Right atrium auricular region (tissue), 2 donors: ENCODE measurements at regions not wholly inside any gene's neighbourhood (a gene's known extent, or its start where the extent isn't known, plus 50 kb on each side); places are given as distances from the start of the nearest gene placed in this dataset.

Experiments used
- DNase-seq: peaks from one replicate; pipeline ENCODE4 v3.0.0-alpha.2; 2019; ENCODE audit warnings: low spot score
- H3K27ac ChIP-seq, 2 donors: fragments of 200-600 bp; sonication (generic); 1 replicate in 1 of 2; 2 replicates in 1 of 2; pipeline ENCODE4 v1.5.1; 2016 to 2019
- H3K27me3 ChIP-seq, 2 donors: fragments of 200-600 bp; sonication (generic); one replicate each; pipeline versions ENCODE4 v1.5.1 to v1.6.0; 2017 to 2019
- H3K36me3 ChIP-seq: fragments of 200-600 bp; sonication (generic); one replicate; pipeline ENCODE4 v1.5.1; 2016
- H3K4me1 ChIP-seq, 2 donors: fragments of 200-600 bp; sonication (generic); one replicate each; pipeline versions ENCODE4 v1.5.1 to v1.6.0; 2017 to 2019
- H3K4me3 ChIP-seq, 2 donors: fragments of 200-600 bp; sonication (generic); 1 replicate in 1 of 2; 2 replicates in 1 of 2; pipeline ENCODE4 v1.5.1; 2017 to 2019; ENCODE audit warnings: mild to moderate bottlenecking in 1 of 2, moderate library complexity in 1 of 2
- H3K9me3 ChIP-seq, 2 donors: fragments of 200-600 bp; sonication (generic); one replicate each; pipeline ENCODE4 v1.5.1; 2019
- TF ChIP-seq, protein P1 (sequence below), 2 donors: fragments of 200-600 bp; sonication (generic); IDR thresholded peaks; one replicate each; pipeline ENCODE4 v1.5.1; 2019; ENCODE audit warnings: antibody characterized with exemption in 2 of 2

DNA sequence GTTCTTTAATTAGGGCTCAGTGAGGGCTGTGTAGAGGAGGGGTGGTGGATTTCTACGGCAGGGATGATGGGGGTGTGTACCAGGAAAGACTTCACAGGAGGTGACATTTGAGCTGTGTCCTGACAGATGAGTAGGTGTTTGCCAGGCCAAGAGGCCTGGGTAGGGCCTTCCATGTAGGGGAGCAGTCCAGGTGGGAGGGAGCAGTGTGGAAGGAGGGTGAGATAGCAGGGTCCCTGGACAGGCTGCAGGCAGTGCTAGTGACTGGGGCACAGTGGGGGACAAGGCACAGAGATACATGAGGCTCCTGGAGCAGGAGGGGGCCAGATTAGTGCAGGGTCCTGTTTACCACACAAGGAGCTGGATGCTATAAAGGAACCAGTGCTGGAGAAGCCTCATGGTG is 147.9 kb upstream of the CADM1 start:
- no peaks in the 10 kb centered on the region for H3K36me3 ChIP-seq
- no peaks in the 10 kb centered on the region for H3K27me3 ChIP-seq
- H3K4me1 ChIP-seq, result peaks cover 0 to 2% of the 10 kb centered on the region in 2 donors
- H3K9me3 ChIP-seq, result no peaks in the 10 kb centered on the region
- H3K4me3 ChIP-seq, result no peak overlapping the region
- H3K27ac ChIP-seq, result no peak overlapping the region
- TF ChIP-seq, protein P1, sequence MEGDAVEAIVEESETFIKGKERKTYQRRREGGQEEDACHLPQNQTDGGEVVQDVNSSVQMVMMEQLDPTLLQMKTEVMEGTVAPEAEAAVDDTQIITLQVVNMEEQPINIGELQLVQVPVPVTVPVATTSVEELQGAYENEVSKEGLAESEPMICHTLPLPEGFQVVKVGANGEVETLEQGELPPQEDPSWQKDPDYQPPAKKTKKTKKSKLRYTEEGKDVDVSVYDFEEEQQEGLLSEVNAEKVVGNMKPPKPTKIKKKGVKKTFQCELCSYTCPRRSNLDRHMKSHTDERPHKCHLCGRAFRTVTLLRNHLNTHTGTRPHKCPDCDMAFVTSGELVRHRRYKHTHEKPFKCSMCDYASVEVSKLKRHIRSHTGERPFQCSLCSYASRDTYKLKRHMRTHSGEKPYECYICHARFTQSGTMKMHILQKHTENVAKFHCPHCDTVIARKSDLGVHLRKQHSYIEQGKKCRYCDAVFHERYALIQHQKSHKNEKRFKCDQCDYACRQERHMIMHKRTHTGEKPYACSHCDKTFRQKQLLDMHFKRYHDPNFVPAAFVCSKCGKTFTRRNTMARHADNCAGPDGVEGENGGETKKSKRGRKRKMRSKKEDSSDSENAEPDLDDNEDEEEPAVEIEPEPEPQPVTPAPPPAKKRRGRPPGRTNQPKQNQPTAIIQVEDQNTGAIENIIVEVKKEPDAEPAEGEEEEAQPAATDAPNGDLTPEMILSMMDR (IDR thresholded peaks at IDR 0.05), result no peak
- DNase-seq, result no peak

DNA sequence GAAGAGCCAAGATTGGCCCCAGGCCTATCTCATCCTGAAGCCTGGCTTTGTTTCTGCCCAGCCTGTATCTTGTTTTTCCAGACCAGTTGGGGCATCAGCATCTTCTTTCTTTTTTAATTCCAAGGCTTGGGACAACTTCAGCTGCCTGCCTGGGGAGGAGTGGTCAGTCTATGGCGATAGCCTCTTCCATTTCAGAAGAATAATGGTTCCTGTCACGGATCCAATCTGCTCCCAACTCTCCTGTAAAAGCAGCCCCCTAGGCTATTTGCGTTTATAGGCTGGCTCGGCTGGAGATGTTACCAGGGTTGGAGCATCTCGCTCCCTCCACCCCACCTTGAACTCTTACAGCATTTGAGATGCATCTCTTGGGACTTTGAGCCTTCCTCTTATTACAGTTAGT is 145.2 kb upstream of the CADM1 start:
- DNase-seq, result no peak
- no peaks in the 10 kb centered on the region for H3K36me3 ChIP-seq
- no peaks in the 10 kb centered on the region for H3K27me3 ChIP-seq
- H3K4me3 ChIP-seq, result no peak overlapping the region
- no peak overlapping the region for H3K27ac ChIP-seq
- no peaks in the 10 kb centered on the region for H3K9me3 ChIP-seq
- TF ChIP-seq, protein P1 (IDR thresholded peaks at IDR 0.05), result no peak
- H3K4me1 ChIP-seq, result peaks cover 0 to 2% of the 10 kb centered on the region in 2 donors

DNA sequence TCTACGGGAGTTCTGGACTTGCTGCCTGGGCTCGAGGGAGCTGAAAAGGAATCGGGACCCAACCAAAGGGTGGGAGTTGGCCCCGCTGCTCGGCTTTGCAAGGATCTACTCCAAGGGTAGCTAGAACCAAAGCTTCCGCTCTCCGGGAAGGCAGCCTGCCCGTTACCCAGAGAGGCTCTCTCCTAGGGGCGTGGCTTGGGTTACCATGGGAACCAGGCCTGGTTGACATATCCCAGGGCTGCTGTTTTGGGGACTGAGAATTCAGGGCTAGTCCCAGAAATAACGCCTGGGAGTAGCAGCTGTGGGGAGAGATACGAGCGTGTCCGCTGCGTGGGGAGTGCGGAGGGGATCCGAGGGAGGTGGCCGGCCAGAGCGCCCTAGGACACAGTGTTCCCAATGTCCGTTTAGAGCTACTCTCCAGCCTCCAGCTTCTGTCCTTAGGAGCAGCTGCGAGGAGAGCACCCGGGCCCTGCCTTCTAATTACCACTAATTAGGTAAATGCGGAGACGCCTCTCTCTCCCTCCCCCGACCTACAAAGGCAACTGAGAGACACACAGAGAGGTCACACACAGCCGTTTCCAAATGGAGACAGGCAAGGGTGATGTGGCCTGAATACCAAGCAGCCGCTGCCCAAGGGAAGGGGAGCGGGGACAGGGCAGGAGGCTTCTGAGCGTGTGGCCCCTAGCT is 141.6 kb upstream of the CADM1 start:
- DNase-seq, result no peak
- Histone ChIP-seq H3K27ac (no peak overlapping the region), H3K27me3 (no peaks in the 10 kb centered on the region), H3K4me3 (no peak overlapping the region), H3K9me3 (no peaks in the 10 kb centered on the region), H3K4me1 (no peaks in the 10 kb centered on the region), H3K36me3 (no peaks in the 10 kb centered on the region)
- TF ChIP-seq, protein P1 (IDR thresholded peaks at IDR 0.05), result no peak

DNA sequence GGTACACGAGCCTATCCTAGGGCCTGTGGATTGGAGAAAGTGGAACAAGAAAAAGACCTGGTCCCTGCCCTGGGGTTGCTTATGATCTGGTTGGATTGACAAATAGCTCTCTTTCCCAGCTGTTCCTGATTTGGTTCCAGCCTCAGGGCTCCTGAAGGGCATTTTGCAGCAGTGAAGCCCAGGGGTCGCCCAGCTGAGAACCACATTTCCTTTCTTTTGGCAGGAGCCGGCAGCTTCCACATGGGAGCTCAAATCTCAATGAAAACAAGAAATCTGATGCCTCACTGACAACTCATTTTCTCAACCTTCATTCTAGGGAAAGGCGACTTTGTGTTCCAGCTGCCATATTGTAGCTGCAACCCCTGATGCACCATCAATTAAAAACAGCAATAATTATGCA is 140.6 kb upstream of the CADM1 start:
- Histone ChIP-seq H3K4me1 (no peaks in the 10 kb centered on the region), H3K36me3 (no peaks in the 10 kb centered on the region), H3K27ac (no peak overlapping the region), H3K4me3 (no peak overlapping the region), H3K27me3 (no peaks in the 10 kb centered on the region), H3K9me3 (no peaks in the 10 kb centered on the region)
- TF ChIP-seq, protein P1 (IDR thresholded peaks at IDR 0.05), result no peak
- no peak for DNase-seq

DNA sequence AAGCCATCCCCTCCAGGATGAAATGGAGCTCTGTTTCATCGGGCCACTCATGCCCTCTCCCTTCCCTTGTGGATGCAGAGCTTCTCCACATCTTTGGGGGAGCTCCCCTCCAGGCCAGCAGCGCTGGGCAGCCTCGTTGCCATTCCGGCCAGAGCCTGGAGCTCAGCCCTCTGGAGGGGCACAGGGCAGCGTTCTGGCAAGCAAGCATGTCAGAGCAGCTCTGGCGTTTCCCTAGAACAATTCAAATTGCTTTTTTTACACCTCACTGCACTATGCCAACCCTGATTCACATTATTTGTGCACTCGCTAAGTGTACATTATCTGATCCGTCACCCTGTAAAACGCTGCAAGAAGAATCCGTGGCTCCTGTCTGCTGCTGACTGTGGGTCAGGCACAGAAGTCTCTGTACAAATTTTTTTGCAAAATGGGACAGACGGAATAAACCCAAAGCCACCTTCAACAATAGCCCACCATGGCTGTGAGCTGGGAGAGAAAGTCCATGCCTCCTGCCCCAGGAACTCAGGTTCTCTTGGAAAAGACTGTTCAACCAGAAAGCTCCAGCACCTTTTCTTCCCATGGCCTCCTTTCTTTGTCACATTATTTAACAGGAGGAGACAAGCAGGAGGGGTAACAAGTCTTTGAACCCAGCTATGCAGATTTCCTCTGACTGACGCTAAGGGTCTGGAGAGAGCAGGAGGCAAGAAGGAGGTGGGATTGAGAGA is 139.5 kb upstream of the CADM1 start:
- no peak for DNase-seq
- Histone ChIP-seq H3K4me3 (no peak overlapping the region), H3K27ac (no peak overlapping the region), H3K4me1 (no peaks in the 10 kb centered on the region), H3K27me3 (no peaks in the 10 kb centered on the region), H3K36me3 (no peaks in the 10 kb centered on the region), H3K9me3 (no peaks in the 10 kb centered on the region)
- TF ChIP-seq, protein P1 (IDR thresholded peaks at IDR 0.05), result no peak
